Activated naive CD4-positive, alpha-beta T cell (primary cell): ENCODE measurements at regions not wholly inside any gene's neighbourhood (a gene's known extent, or its start where the extent isn't known, plus 50 kb on each side); places are given as distances from the start of the nearest gene placed in this dataset.
"Not testable (repeated sequence)": the region's sequence is repeated elsewhere in the genome, so short reads cannot be mapped to it uniquely, and the experiment has no call there.

Experiments
- DNase-seq, 4 experiments: peaks; one replicate each; lab custom pipeline; 2025; lab: John Stamatoyannopoulos, UW

- no peak for DNase-seq
These were observed 199.6 kb downstream of the UQCRFS1 start for GRCh38 chr19:29013325-29013724.

- DNase-seq: no peak
These were observed 200.5 kb downstream of the UQCRFS1 start for GRCh38 chr19:29012457-29012856.

- DNase-seq: no peak
These were observed 202.7 kb downstream of the UQCRFS1 start for GRCh38 chr19:29010276-29010675.

- DNase-seq: no peak
These were observed 206.8 kb downstream of the UQCRFS1 start for GRCh38 chr19:29006057-29006735.

- no peak for DNase-seq
These were observed 208.2 kb downstream of the UQCRFS1 start for GRCh38 chr19:29004796-29005195.

GRCh38 chr19:29003641-29004409 is 209.1 kb downstream of the UQCRFS1 start:
- no peak for DNase-seq

GRCh38 chr19:29002336-29002735 is 210.6 kb downstream of the UQCRFS1 start:
- no peak for DNase-seq

- DNase-seq: no peak
These were observed 211.2 kb downstream of the UQCRFS1 start for GRCh38 chr19:29001597-29002245.

GRCh38 chr19:29001141-29001581 is 211.8 kb downstream of the UQCRFS1 start:
- no peak for DNase-seq

GRCh38 chr19:28999724-29000433 is 213.1 kb downstream of the UQCRFS1 start:
- no peak for DNase-seq

- no peak for DNase-seq
These were observed 214.0 kb downstream of the UQCRFS1 start for GRCh38 chr19:28998974-28999373.

- DNase-seq: not testable (repeated sequence)
These were observed 215.1 kb downstream of the UQCRFS1 start for GRCh38 chr19:28997866-28998265.

- DNase-seq: no peak
These were observed 222.4 kb downstream of the UQCRFS1 start for GRCh38 chr19:28990522-28990921.

- no peak for DNase-seq
These were observed 223.2 kb downstream of the UQCRFS1 start for GRCh38 chr19:28989739-28990138.

GRCh38 chr19:28988066-28988465 is 224.9 kb downstream of the UQCRFS1 start:
- no peak for DNase-seq

- DNase-seq: no peak
These were observed 225.8 kb downstream of the UQCRFS1 start for GRCh38 chr19:28987177-28987576.

GRCh38 chr19:28985201-28985600 is 227.8 kb downstream of the UQCRFS1 start:
- DNase-seq: no peak

GRCh38 chr19:28984315-28984714 is 228.6 kb downstream of the UQCRFS1 start:
- DNase-seq: no peak

GRCh38 chr19:28983430-28983829 is 229.5 kb downstream of the UQCRFS1 start:
- DNase-seq: no peak

- DNase-seq: no peak
These were observed 231.0 kb downstream of the UQCRFS1 start for GRCh38 chr19:28981994-28982393.

- no peak for DNase-seq
These were observed 231.4 kb downstream of the UQCRFS1 start for GRCh38 chr19:28981518-28981917.

- DNase-seq: no peak
These were observed 232.6 kb downstream of the UQCRFS1 start for GRCh38 chr19:28980236-28980868.
